GM12872 (cell line): ENCODE measurements at regions not wholly inside any gene's neighbourhood (a gene's known extent, or its start where the extent isn't known, plus 50 kb on each side); places are given as distances from the start of the nearest gene placed in this dataset.

ENCODE experiments used
- CTCF ChIP-seq: IDR thresholded peaks from 3 replicates; pipeline ENCODE4 v1.5.1; 2011; ENCODE audit warnings: low read depth, mild to moderate bottlenecking, low read length, moderate library complexity; ENCODE audit not compliant: insufficient read depth

DNA sequence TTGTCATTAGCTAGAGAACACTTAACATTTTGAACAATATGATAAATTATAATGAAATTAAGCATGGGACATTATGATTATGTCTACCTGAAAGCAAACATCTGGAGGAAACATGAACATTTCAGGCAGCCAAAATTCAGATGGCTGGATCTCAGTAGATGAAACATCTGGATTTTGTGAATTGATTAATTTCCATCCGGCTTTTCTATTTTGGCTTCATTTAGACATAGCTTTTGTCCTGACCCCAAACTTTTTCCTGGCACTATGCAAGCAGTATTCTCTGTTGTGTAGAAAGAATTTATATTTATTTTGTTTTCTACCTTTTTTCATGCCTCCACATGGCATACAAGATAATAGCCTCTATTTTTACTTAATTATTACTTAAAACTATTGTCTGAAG is 186.3 kb downstream of the OGFRL1 start:
- TF ChIP-seq CTCF = no peak

GRCh38 chr6:71476371-71476770 is 187.8 kb downstream of the OGFRL1 start:
- no peak for TF ChIP-seq CTCF

DNA sequence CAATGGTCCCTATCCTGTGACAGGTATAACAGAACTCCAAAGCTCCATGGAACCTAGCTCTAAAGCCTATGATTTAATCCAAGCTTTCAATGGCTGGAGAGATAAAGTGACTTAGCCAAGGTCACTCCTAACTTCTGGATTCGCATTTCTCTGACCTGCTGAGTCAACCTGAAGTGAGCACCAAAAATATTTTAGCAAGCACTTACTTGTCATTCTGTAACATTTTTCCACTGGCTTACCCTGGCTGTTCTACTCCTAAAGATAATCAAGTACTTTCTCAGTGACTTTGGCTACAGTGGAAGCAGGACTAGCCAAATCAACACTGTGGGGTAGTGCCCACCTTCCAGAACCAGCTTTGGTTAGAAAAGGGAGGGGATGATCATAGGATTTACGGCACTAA is 188.3 kb downstream of the OGFRL1 start:
- no peak for TF ChIP-seq CTCF

GRCh38 chr6:71478834-71479541 is 190.4 kb downstream of the OGFRL1 start:
- TF ChIP-seq CTCF = no peak

DNA sequence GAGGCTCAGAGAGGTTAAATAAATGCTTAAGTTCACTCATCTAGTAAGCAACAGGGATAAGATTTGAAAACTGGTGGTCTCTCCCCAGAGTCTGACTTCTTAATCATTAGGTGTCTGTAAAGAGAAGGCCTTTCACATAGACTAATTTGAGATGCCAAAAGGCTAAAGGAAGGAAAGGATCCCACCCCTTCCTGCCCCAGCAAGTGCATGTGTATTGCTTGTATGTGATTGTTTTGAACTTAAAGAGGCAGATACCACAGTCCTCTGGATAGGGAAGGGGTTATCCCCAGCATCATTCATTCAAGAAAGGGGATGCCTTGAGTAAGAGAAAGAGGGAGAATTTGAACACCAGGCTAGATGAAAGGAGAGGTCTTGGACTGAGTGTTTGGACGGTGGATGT is 192.0 kb downstream of the OGFRL1 start:
- TF ChIP-seq CTCF = no peak

DNA sequence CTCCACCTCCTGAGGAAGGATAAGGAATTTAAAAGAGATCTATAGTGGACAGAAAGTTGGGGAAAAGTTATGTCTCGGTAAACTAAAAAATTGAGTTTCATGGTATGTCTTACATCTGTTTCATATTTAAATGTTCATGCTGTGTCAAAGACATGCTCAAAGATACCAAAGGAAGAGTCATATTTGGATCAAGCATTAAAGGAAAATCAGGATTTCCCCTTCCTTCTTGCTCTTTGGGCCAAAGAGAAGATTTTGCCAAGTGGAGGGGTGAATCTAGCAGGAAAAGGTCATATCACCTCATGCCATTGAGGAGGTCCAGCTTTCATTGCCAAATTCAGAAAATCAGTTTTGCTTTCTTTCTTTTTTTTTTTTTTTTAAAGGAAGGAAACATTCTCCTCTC is 192.4 kb downstream of the OGFRL1 start:
- no peak for TF ChIP-seq CTCF

DNA sequence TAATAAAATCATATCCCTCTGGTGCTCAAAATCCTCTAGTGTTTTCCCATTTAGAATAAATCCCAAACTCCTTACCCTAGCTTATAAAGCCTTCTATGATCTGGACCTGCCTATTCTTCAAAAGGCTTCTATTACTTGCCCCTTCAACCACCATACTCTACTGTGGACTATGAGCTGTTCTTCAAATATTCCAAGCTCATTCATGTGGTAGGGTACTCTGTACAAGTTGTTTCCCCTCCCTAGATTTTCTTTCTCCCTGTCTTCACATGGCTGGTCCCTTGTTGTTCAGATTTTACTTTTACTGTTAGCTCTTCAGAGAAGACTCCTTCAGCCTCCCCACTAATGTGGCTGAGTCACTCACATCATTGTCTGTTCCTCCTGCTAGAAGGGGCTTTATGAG is 193.2 kb downstream of the OGFRL1 start:
- TF ChIP-seq CTCF = no peak

GRCh38 chr6:71482742-71483141 is 194.1 kb downstream of the OGFRL1 start:
- TF ChIP-seq CTCF = 0 out of 3 replicates have a peak, but pooled peaks have one; percentile 1
